DND-41 (cell line): ENCODE measurements at regions not wholly inside any gene's neighbourhood (a gene's known extent, or its start where the extent isn't known, plus 50 kb on each side); places are given as distances from the start of the nearest gene placed in this dataset.
A peak's percentile ranks its signal among the peaks of the same experiment; 100 is the strongest.

Source experiments
- ATAC-seq: fragments of 200-7000 bp; cut with Tn5 transposase; 3 replicates; pipeline ENCODE4 v1.9.1; 2021; ENCODE audit warnings: low read depth; ENCODE audit not compliant: insufficient read depth
- DNase-seq: peaks from one replicate; pipeline ENCODE4 v3.0.0-alpha.2; 2020
- H2AFZ ChIP-seq: 2 replicates; pipeline ENCODE4 v1.6.0; 2012; ENCODE audit warnings: low read depth, low read length
- H3K27ac ChIP-seq: 2 replicates; pipeline ENCODE4 v1.5.1; 2012; ENCODE audit warnings: low read length, inconsistent platforms
- H3K27me3 ChIP-seq: fragments of 200-600 bp; sonication (generic); 2 replicates; pipeline ENCODE4 v1.6.0; 2012; ENCODE audit warnings: low read length, mild to moderate bottlenecking, inconsistent platforms; ENCODE audit not compliant: insufficient read depth, poor library complexity
- H3K36me3 ChIP-seq: 2 replicates; pipeline ENCODE4 v1.5.1; 2012; ENCODE audit warnings: low read length, inconsistent platforms; ENCODE audit not compliant: insufficient read depth
- H3K4me1 ChIP-seq: 2 replicates; pipeline ENCODE4 v1.5.1; 2012; ENCODE audit warnings: mild to moderate bottlenecking, low read length; ENCODE audit not compliant: insufficient read depth
- H3K4me2 ChIP-seq: 2 replicates; pipeline ENCODE4 v1.6.0; 2012; ENCODE audit warnings: mild to moderate bottlenecking, moderate library complexity, low read length, inconsistent platforms; ENCODE audit not compliant: insufficient read depth
- H3K4me3 ChIP-seq, 2 experiments: fragments of 200-600 bp in 1 of 2; shearing (Covaris generic) in 1 of 2; 2 replicates each; pipeline ENCODE4 v1.5.1; 2012 to 2016; ENCODE audit warnings: inconsistent platforms in 2 of 2, low read length in 2 of 2, mild to moderate bottlenecking in 2 of 2, low read depth in 1 of 2, moderate library complexity in 1 of 2
- H3K79me2 ChIP-seq: 2 replicates; pipeline ENCODE4 v1.6.0; 2012; ENCODE audit warnings: low read length, inconsistent platforms; ENCODE audit not compliant: insufficient read depth
- H3K9ac ChIP-seq: 2 replicates; pipeline ENCODE4 v1.6.0; 2012; ENCODE audit warnings: low read depth, mild to moderate bottlenecking, inconsistent platforms, low read length, moderate library complexity
- H3K9me3 ChIP-seq: 2 replicates; pipeline ENCODE4 v1.5.1; 2012; ENCODE audit warnings: low read length, moderate library complexity, mild to moderate bottlenecking, inconsistent platforms; ENCODE audit not compliant: insufficient read depth, severe bottlenecking
- H4K20me1 ChIP-seq: 2 replicates; pipeline ENCODE4 v1.6.0; 2012; ENCODE audit warnings: low read length; ENCODE audit not compliant: insufficient read depth
- CTCF ChIP-seq: IDR thresholded peaks from 2 replicates; pipeline ENCODE4 v1.5.1; 2012; ENCODE audit warnings: borderline replicate concordance, low read length, moderate library complexity, mild to moderate bottlenecking; ENCODE audit not compliant: poor library complexity, severe bottlenecking; ENCODE audit errors: extremely low read depth
- EZH2 ChIP-seq: IDR thresholded peaks from 3 replicates; pipeline ENCODE4 v1.6.1; 2012; ENCODE audit warnings: borderline replicate concordance, low read depth, mild to moderate bottlenecking, moderate library complexity, low read length, inconsistent platforms; ENCODE audit not compliant: severe bottlenecking

GRCh38 chr4:85081196-85081595, 114.7 kb upstream of the WDFY3 start:
- Histone ChIP-seq H3K79me2 (no peaks in the 10 kb centered on the region), H3K9ac (no peak overlapping the region), H3K36me3 (no peaks in the 10 kb centered on the region), H3K4me1 (no peaks in the 10 kb centered on the region), H3K9me3 (no peaks in the 10 kb centered on the region), H3K27me3 (no peaks in the 10 kb centered on the region), H3K4me3 (no peak overlapping the region), H4K20me1 (no peaks in the 10 kb centered on the region), H3K4me2 (no peak overlapping the region), H2AFZ (no peak overlapping the region), H3K27ac (no peak overlapping the region)
- DNase-seq (no peak), ATAC-seq (no peak)
- TF ChIP-seq CTCF, result no peak

- Histone ChIP-seq H3K27ac (no peak overlapping the region), H3K9me3 (no peaks in the 10 kb centered on the region), H3K4me2 (no peak overlapping the region), H3K4me1 (no peaks in the 10 kb centered on the region), H3K27me3 (no peaks in the 10 kb centered on the region), H4K20me1 (no peaks in the 10 kb centered on the region), H2AFZ (no peak overlapping the region), H3K36me3 (no peaks in the 10 kb centered on the region), H3K9ac (no peak overlapping the region), H3K79me2 (no peaks in the 10 kb centered on the region), H3K4me3 (no peak overlapping the region)
- ATAC-seq (peak; percentile 72; the same call in 2 of the 3 replicates), DNase-seq (peak; percentile 20)
- TF ChIP-seq CTCF, result peak; percentile 71
- TF ChIP-seq EZH2, result no peak
Observed at GRCh38 chr4:85084371-85085094, 118.0 kb upstream of the WDFY3 start.

- no peak overlapping the region for H3K4me2 ChIP-seq
- no peak for DNase-seq
Observed at GRCh38 chr4:85086721-85087120, 120.2 kb upstream of the WDFY3 start.

More at GRCh38 chr4:85086721-85087120, 120.2 kb upstream of the WDFY3 start:
- TF ChIP-seq CTCF (no peak), EZH2 (no peak)
- Histone ChIP-seq H3K36me3 (no peaks in the 10 kb centered on the region), H3K27me3 (no peaks in the 10 kb centered on the region), H3K27ac (no peak overlapping the region), H3K9me3 (no peaks in the 10 kb centered on the region), H3K4me1 (no peaks in the 10 kb centered on the region), H3K79me2 (no peaks in the 10 kb centered on the region), H3K9ac (no peak overlapping the region), H3K4me3 (no peak overlapping the region), H2AFZ (no peak overlapping the region), H4K20me1 (no peaks in the 10 kb centered on the region)
- no peak for ATAC-seq
